Right kidney (tissue), 1 donor: ENCODE measurements at regions not wholly inside any gene's neighbourhood (a gene's known extent, or its start where the extent isn't known, plus 50 kb on each side); places are given as distances from the start of the nearest gene placed in this dataset.

Experiments
- DNase-seq: peaks from one replicate; pipeline ENCODE4 v3.0.0-alpha.2; 2016

DNA sequence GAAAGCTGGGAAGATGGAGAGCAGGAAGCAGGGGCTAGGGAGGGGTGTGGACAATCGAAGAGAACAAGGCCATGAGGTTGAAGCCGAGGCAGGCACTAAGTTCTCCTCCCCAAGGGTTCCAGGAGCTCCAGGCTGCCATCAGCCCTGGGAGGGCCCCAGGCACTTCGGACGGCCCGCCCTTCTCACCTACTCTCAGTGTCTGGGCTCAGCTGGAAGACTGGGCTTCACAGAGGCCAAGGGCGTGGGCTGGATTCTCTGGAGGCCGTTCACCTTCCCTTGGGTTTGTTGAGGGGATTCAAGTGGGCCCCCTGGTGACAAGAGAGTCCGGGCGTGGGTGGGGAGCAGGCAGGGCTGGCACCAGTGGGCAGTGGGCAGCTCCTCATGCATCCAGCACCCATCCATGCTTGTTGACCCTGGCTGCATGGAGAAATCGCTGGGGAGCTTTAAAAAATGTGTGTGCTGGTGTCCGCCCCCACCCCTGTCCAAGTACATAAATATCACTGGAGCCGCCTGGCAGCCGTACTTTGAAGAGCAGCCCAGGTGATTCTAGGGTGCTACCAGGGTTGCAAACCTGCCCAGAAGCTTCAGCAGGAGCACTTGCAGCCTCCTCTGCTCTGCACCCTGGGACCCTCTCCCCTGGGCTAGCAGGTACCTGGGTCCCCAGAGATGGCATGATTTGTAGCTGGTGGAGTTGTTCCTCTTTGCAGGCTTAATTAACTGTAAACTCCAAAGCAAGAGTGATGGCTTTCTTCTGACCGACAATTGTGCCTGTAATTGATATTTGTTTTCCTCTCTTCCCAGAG lies 74.3 kb downstream of the RTL6 start:
- DNase-seq: no peak

DNA sequence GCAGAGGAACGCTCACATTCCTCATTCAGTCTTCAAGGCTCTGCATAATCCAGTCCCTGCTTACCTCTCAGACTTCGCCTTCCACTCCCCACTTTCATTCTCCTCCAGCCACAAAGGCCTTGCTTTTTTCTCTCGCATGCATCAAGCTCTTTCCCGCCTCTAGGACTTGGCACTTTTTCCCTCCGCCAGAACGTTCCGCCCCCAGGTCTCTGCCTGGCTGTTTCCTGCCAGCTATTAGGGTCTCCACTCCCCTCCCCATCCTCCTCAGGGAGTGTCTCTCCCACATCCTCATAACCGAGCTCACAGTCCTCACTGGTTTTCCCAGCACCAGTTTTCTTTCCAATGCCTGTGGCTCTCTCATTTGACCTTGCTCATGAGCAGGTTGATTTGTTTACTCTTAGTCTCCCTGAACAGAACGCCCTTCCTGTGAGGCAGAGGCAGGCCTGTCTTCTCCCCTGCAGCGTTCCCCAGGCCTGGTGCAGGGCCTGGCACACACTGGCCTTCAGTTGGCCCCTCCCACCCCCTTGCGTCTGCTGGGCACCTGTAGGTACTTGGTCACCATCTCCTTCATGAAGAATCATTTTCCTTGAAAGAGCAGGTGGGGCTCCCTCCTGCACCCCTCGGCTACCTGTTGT lies 75.2 kb downstream of the RTL6 start:
- no peak for DNase-seq

DNA sequence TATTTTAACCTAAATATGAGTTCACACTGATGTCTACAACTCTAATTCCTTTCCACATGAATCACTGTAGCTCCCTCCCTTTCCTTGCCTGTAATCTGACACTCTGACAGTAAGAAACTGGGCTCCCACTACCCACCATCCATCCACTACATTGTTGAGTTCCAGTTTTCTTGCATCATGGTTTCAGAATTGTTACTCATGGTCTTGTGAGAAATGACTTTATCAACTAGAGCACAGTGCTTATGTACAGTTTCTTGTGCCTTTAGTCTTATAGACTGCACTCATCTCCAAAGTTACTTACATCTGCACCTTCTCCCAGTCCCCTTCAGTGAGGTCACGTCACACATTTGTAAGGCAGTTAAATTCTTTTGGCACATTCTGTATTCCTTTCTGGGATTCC lies 78.6 kb downstream of the RTL6 start:
- DNase-seq: no peak

DNA sequence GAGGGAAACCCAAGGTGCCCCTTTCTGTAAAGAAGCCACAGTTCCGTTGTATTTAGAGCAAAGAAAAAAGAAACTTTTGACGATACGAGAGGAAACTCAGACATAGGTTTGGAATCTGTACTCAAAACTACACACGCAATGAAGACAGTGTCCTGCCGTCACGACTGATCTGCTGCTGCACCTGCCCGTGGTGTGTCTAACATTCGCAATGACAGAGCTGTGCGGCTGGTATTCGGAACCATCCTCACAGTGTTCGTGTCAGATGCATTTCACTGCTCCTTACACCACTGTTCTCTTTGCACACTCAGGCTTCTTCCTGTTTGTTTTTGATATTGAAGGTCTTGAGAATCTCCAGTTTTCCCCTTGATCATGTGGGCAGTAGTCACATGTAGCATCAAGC lies 84.8 kb downstream of the RTL6 start:
- DNase-seq: no peak

DNA sequence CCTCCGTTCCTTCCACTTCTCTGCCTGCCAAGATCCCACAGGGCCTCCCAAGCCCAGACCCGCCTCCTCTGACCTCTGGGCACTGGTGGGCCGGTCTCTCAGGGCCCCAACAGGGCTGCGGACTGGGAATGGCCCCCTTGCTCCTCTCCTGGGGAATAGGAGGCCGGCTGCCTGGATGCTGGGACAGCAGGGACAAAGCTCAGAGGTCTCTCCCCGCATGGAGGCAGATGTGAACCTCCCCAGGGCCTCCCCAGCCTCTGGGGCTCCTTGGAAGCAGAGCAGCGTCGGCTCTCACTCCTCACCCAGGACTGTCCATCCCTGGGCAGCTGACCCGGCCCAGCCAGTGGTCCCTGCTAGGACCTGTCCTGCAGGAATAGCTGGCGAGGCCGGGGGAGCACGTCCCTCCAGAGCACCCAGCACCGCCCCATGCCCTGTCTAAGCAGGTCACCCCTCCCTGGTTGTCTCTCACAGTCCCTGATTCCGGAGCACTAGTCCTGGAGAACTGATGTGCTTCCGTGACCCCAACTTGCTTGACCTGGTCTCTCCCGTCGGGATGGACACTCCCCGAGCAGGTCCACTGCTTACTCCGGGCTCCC lies 85.8 kb downstream of the RTL6 start:
- no peak for DNase-seq

DNA sequence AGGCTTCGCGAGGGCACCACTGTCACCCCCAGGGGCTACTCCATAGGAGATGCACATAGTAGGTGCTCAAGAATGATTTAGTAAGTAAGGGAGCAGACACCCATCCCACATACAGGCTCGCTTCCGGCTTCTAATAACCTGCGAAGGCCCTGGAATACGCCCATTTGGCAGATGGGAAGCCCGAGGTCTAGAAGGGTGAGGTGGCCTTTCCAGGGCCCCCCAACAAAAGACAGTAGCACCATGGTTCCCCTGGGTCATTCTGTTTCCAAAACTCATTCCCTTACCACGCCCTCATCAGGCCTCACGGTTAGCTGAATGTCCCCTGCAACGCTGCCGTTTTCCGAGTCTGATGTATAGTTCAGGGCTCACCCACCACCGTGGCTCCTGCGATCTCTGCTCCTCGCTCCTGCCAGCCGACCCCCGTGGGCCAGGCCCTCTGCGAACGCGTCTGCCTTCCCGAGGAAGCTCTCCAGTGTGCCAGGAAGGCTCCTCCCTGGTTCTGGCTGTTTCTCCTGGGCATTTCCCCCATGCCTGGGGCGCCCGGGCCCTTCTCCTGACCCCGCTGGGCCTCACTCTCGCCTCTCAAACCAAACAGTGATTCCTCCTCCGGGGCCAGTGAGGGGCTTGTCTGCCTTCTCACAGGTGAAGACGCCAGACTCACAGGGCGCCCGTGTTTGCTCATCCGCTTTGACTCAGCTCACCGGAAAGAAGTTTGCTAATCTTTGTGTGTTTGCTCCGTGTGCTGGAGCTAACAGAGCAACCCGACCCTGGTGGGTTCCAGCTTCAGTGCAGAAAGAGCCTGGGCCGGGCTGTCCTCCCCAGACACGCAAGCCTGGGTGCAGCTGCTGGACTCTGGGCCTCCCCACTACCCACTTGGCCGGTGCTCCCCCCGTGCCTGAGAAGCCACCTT lies 86.6 kb downstream of the RTL6 start:
- DNase-seq: no peak

DNA sequence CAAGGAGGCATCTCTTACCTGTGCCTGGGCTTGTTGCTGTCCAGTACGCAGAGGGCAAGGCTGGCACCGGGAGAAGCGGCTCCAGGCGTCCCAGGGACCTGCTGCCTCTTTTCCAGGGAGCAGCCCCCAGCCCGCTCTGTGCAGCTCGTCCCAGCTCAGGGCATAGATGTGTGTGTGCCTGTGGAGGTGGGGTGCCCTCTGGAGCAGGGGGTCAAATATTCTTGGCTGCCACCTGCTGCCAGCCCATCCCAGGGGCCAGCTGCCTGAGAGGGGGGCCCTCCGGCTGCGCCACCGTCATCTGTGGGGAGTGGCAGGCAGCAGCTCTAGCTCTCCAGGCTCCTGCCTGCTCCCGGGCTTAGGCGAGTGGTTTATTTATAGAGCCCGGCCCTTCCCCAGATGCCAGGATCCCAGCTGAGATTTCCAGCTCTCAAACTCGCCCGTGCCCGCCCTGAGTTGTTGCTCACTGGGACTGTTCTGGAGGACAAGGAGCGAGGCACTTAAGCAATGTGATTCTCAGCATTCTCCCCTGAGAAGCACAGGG lies 87.5 kb downstream of the RTL6 start:
- DNase-seq: no peak

DNA sequence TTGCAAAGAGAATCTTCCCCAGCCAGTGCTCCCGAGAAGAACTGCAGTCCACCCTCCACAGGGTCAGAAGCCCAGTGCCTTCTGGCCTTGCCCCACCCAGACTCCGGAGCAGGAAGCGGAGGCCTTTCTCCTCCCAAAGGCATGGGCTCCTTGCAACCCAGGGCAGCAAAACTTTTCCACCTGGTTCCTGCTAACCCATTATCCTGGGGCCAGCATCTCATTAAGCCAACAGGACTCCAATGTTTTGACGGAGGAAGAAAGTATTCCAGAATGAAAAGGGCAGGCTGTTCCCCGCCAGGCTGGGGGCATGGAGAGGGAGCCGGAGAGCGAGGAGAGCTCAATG lies 88.1 kb downstream of the RTL6 start:
- no peak for DNase-seq

DNA sequence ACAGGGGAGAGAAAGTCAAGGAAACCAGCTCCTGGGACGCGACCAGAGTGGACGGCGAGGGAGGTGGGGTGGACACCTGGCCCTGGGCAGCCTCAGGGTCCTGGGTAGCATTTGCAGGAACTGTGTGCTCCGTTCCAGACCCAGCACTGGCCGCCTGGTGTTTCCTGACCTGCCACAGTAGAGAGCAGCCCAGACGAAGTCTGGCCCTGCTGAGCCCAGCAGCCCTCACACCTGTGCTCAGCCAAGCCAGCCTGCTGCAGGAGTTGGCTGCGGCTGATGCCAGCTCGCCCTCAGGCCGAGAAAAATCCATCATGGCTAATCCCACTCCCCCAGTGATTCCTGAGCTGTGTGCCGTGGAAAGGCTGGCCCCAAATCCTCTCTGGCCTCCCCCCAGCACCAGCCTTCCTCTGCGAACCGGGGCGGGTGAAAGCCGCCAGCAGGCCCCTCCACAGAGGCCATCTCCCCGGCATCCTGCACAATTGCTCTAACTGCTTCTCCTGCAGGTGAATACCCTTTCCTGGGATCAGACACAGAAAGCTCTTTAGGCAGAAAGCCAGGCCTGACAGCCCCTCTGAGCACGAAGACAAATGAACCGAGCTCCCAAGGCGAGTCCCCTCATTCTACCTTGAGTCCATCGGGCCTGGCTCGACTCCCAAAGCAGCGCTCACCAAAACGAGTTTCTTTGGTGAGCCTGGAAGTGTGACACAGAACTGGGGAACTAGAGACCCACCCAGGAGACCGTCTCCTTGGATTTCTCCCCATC lies 88.6 kb downstream of the RTL6 start:
- DNase-seq: no peak

DNA sequence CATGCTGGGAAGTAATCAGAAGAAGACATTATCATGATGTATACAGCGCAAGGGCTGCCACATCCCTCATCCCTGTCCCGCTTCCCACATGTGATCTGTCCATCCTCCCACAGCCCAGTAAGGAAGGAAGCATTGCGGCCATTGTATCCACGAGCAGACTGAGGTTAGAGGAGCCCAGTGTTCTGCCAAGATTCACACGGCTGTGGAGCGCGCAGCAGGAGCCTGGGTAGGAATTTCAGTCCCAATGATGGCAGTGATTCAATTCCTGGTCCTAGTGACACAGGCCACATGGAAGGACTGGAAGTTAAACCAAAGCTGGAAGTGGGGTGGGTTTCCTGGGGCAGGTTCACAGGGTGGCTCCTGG lies 89.2 kb downstream of the RTL6 start:
- no peak for DNase-seq

DNA sequence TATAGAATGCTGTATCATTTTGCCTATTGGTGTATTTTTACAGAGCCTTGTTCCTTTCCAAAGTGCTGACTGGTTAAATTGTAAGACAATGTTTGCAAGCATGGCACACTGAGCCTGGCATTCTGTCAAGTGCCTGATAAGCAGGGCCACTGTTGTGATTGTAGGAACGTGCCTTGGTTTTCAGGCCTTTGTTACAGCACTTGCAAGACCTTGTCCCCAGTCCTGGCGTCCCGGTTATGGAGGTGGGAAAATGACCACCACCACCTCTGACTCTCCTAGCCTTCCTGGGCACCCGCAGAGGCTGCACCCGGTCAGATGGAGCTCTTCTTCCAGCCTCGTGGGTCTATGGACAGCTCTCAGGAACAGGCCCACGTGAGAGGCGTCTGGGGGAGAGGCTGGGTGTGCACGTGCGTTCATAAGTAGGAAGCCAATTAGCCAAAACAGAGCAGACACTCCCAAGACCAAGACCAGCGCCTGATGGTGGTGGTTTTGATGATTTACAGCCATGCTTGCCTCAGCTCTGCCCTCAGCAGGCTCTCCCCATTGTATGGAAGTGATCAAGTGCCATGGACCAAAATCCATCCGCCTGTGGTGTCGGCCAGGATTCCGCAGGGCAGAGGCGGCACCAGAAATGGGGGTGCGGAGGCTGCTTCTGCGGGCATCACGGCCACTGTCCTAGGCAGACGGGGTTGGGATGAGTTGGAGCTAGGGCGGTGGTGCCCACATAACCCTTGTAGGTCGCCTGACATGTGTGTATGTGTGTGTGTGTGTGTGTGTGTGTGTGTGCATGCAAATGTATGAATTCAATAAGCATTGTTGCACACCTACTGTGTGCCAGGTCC lies 89.8 kb downstream of the RTL6 start:
- no peak for DNase-seq

DNA sequence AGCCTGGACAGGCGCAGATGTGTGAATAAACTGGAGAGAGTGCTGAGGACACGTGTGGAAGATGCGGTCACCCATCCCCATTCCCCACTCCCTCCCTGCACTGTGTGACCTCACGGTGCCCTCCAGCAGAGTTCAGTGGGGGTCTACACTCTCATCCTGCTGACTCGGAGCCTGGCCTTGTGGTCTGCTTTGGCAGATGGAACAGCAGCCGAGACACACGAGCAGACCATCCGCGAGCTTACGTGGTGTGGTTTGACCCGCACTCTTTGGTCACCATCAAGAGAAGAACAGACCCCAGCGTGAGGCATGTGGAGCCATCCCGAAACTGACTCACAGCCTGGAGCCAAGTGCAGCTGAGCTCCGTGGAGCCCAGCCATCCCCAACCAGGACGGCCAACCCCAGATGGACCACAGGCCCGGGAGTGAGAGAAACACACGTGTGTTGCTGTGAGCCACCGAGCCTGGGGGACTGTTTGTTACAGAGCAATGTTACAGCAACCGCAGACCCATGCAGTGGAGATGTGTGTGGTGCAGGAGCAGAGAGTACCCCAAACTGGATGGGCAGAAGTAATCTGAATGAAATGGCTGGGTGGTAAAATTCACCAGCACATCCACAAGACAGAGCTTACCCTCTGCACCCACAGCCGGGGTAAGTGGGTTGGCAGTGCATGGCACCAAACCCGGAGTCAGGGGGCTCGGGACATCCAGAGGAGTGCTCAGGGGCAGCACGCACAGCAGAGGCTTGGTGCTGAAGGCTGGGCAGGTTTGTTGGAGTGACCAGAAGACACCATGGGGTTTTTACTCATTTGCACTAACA lies 90.7 kb downstream of the RTL6 start:
- no peak for DNase-seq

DNA sequence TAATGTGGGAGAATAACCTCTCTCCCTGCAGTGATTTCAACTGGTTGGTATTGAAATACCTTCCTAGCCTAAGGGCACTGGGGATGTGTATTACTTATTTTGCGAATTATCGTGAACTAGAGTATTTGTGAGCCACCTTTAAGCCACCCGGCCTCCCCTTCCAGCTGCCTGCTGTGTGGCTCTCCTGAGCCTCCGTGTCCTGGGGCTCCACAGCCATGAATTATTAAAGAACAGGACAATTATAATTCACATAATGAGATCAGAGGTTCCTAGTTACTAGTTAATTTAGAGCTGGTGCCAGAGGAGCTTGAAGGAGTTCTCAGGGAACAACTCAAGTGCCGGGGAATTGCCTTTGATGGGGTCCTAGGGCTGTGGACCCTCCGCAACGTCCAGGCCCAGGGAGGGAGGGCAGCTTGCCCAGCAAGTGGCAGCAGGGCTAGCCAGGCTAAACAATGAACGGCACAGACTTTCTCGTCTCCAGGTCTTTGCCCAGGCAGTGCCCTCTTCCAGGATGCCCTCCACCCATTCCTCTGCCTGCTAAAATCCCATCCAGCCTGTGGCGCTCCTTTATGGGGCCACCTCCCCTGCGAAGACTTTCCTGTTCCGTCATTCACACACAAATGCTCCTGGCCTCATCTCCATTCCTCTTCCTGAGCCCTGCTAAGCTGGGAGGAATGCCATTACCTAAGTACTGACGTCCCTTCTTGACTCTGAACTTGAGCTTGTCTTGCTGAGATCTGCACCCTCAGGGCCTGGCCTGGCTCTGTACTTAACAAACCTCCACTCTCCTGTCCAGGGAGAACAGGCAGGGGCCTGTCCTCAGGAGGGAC lies 91.5 kb downstream of the RTL6 start:
- no peak for DNase-seq

DNA sequence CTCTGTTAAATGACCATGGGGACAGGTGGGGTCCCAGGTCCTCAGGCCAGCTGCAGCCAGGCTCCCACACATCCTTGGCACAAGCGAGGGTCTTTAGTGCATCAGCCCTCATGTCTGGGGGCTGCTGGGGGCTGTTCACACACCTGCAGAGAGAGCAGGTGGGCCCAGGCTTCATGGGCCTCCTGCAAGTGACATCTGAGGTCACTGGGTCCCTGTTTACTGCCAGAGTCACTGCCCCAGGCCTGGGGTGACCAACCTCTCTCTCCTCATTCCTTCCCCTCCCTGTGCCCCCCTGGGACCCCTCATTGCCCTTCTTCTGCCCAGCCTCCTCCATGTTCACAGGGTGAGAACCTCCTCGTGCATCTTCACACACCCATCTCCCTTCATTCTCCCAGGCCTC lies 92.4 kb downstream of the RTL6 start:
- DNase-seq: no peak

DNA sequence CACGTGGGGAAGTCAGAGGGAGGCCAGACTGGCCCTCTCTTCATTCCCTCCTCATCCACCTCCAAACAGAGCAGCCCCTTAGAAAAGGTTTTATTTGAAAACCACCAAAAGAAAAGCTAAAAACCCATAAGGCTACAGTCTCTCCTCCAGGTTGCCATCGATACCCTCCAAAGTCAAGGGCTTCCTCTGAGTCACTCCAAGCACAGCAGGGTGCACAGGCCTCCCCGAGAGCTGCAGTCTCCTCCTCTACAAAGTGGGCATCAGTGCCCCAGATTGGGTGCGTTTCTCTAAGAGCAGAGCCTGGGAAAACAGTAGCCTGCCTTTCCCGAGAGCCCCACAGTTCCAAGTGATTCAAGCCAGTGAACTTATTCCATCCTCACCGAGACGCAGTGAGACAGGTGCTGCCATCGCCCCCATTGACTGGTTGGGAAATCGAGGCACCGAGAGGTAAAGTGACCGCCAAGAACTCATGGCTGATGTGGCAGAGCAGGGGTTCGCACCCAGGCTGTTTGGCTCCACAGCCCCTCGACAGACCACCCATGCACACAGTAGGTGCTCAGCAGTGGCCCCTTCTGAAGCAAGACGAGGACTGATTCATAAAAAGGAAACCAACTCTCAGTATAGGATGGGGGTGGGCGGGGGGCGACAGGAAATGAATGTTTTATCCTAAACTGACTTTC lies 91.7 kb upstream of the SHISAL1 start:
- no peak for DNase-seq

DNA sequence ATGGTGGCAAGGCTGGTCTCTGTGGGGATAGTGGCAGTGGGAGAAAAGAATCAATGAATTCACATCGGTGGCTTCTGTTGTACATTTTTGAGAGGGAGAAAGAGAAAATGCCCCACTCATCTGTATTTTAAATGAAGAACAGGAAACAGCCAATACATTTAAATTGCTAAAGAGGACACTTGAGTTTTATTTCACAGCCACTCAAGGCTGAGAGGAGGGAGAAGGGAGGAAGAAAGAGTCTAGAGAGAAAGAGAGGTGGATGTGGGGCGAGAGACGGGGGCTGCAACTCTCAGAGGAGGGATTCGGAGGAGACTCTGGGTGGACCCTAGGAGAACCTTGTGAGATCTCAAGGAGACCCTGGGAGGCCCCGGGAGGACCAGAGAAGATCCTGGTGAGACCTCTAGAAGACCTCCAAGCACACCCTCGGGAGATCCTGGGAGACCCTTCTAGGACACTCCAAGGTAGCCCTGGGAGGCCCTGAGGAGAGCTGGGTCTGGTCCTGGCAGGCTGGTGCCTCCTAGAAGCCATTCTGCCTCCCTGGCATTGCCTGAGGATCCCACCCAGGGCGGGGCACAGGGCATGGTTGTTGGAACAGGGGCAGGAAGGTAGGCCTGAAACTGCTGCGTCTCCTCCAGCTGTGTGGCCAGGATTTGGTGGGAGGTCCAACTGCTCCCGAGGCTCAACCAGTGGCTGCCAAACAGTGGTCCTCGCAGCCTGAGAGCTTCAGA lies 91.0 kb upstream of the SHISAL1 start:
- no peak for DNase-seq

DNA sequence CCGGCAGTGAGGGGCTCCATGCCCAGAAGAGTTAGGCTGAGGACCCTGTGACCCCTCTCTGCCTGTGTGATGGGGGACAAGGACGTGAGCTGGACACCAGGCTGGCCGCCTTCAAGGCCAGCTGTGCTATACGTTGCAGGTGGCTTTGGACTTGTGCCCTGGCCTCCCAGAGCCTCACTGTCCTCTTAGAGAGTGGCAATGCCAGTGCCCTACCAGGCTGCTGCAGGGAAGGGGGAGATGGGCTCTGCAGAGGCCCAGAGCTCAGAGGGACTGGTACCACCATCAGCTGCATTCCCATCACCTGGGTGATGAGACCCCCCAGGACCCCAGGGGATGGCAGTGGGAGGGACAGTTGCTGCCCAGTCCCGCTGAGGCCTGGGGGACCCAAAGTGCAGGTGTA lies 90.4 kb upstream of the SHISAL1 start:
- DNase-seq: no peak
